ENCODE measurements at regions not wholly inside any gene's neighbourhood (a gene's known extent, or its start where the extent isn't known, plus 50 kb on each side); places are given as distances from the start of the nearest gene placed in this dataset.

GRCh38 chr17:70988622-70989021, 819.3 kb downstream of the KCNJ2 start (continued):
- no peak for TF ChIP-seq SIX5 (IDR thresholded peaks at IDR 0.05; ENCODE audit: low read depth, low read length)
